HUES64 (cell line): ENCODE measurements at regions not wholly inside any gene's neighbourhood (a gene's known extent, or its start where the extent isn't known, plus 50 kb on each side); places are given as distances from the start of the nearest gene placed in this dataset.
"Not testable (repeated sequence)": the region's sequence is repeated elsewhere in the genome, so short reads cannot be mapped to it uniquely, and the experiment has no call there.

Experiments
- H3K27ac ChIP-seq: 2 replicates; pipeline ENCODE4 v1.7.0; 2013; ENCODE audit warnings: low read depth, low read length, inconsistent platforms
- H3K27me3 ChIP-seq: 2 replicates; pipeline ENCODE4 v1.6.1; 2013; ENCODE audit warnings: mild to moderate bottlenecking, low read length; ENCODE audit not compliant: insufficient read depth
- H3K36me3 ChIP-seq: 2 replicates; pipeline ENCODE4 v1.6.1; 2013; ENCODE audit warnings: mild to moderate bottlenecking, low read length; ENCODE audit not compliant: insufficient read depth
- H3K4me1 ChIP-seq: 2 replicates; pipeline ENCODE4 v1.6.1; 2013; ENCODE audit warnings: mild to moderate bottlenecking, low read length, moderate library complexity; ENCODE audit not compliant: insufficient read depth
- H3K4me3 ChIP-seq: 2 replicates; pipeline ENCODE4 v1.5.1; 2013; ENCODE audit warnings: mild to moderate bottlenecking, low read length, moderate library complexity
- H3K9ac ChIP-seq: 2 replicates; pipeline ENCODE4 v1.6.1; 2013; ENCODE audit warnings: mild to moderate bottlenecking, low read depth, low read length
- H3K9me3 ChIP-seq: 2 replicates; pipeline ENCODE4 v1.6.1; 2013; ENCODE audit warnings: low read depth, low read length; ENCODE audit not compliant: insufficient read depth
- WGBS: fragments of 150-250, 120-280 bp; methylation state at CpG from one replicate; pipeline ENCODE4 v1.1.7; 2013; ENCODE audit warnings: missing lambda C conversion rate; 5-methylcytosine and 5-hydroxymethylcytosine counted together

- Histone ChIP-seq H3K4me3 (no peak overlapping the region), H3K36me3 (no peaks in the 10 kb centered on the region), H3K9ac (no peak overlapping the region), H3K9me3 (no peaks in the 10 kb centered on the region), H3K27me3 (no peaks in the 10 kb centered on the region), H3K27ac (no peak overlapping the region), H3K4me1 (peaks cover 15% of the 10 kb centered on the region)
- WGBS: 95% methylated on average over 6 of the region's 6 CpGs
Observed at GRCh38 chr5:173675287-173675996, 59.0 kb upstream of the BOD1 start.

- H3K4me3 ChIP-seq: no peak overlapping the region
- H3K36me3 ChIP-seq: no peaks in the 10 kb centered on the region
- no peaks in the 10 kb centered on the region for H3K27me3 ChIP-seq
- H3K4me1 ChIP-seq: peaks cover 6% of the 10 kb centered on the region
- H3K27ac ChIP-seq: no peak overlapping the region
- H3K9me3 ChIP-seq: no peaks in the 10 kb centered on the region
- WGBS: 94% methylated on average over 2 of the region's 2 CpGs
- H3K9ac ChIP-seq: no peak overlapping the region
Observed at GRCh38 chr5:173676375-173676774, 59.9 kb upstream of the BOD1 start.

- no peaks in the 10 kb centered on the region for H3K36me3 ChIP-seq
- no peaks in the 10 kb centered on the region for H3K9me3 ChIP-seq
- WGBS: 89% methylated on average over 2 of the region's 2 CpGs
- no peak overlapping the region for H3K9ac ChIP-seq
- no peaks in the 10 kb centered on the region for H3K27me3 ChIP-seq
- no peak overlapping the region for H3K4me3 ChIP-seq
- H3K27ac ChIP-seq: no peak overlapping the region
- H3K4me1 ChIP-seq: 0 out of 2 replicates have a peak, but pooled peaks cover 5% of the 10 kb centered on the region
Observed at GRCh38 chr5:173677125-173677672, 60.7 kb upstream of the BOD1 start.

GRCh38 chr5:173679909-173680630, 63.6 kb upstream of the BOD1 start:
- 96% methylated on average over 6 of the region's 6 CpGs for WGBS
- H3K4me3 ChIP-seq: no peak overlapping the region
- H3K4me1 ChIP-seq: no peaks in the 10 kb centered on the region
- H3K27me3 ChIP-seq: no peaks in the 10 kb centered on the region
- H3K9me3 ChIP-seq: no peaks in the 10 kb centered on the region
- H3K36me3 ChIP-seq: no peaks in the 10 kb centered on the region
- H3K9ac ChIP-seq: no peak overlapping the region
- no peak overlapping the region for H3K27ac ChIP-seq

- no peaks in the 10 kb centered on the region for H3K4me1 ChIP-seq
- H3K36me3 ChIP-seq: no peaks in the 10 kb centered on the region
- no peak overlapping the region for H3K4me3 ChIP-seq
- no peak overlapping the region for H3K27ac ChIP-seq
- no peaks in the 10 kb centered on the region for H3K27me3 ChIP-seq
- no peaks in the 10 kb centered on the region for H3K9me3 ChIP-seq
- 95% methylated on average over 6 of the region's 6 CpGs for WGBS
- H3K9ac ChIP-seq: no peak overlapping the region
Observed at GRCh38 chr5:173680660-173681242, 64.3 kb upstream of the BOD1 start.

- Histone ChIP-seq H3K4me3 (no peak overlapping the region), H3K27ac (no peak overlapping the region), H3K4me1 (no peaks in the 10 kb centered on the region), H3K9me3 (no peaks in the 10 kb centered on the region), H3K36me3 (no peaks in the 10 kb centered on the region), H3K9ac (no peak overlapping the region), H3K27me3 (no peaks in the 10 kb centered on the region)
- 100% methylated on average over 2 of the region's 2 CpGs for WGBS
Observed at GRCh38 chr5:173682313-173682712, 65.9 kb upstream of the BOD1 start.

GRCh38 chr5:173684535-173684934, 68.1 kb upstream of the BOD1 start:
- H3K36me3 ChIP-seq, H3K27me3 ChIP-seq, H3K4me1 ChIP-seq, H3K9ac ChIP-seq, H3K27ac ChIP-seq, H3K9me3 ChIP-seq, H3K4me3 ChIP-seq: not testable (repeated sequence)
- WGBS: 96% methylated on average over 5 of the region's 5 CpGs

GRCh38 chr5:173686950-173687349, 70.5 kb upstream of the BOD1 start:
- H3K27ac ChIP-seq: no peak overlapping the region
- no peak overlapping the region for H3K9ac ChIP-seq
- 92% methylated on average over 3 of the region's 4 CpGs for WGBS
- no peaks in the 10 kb centered on the region for H3K36me3 ChIP-seq
- H3K4me1 ChIP-seq: peaks cover 8% of the 10 kb centered on the region; the same call in 1 of the 2 replicates
- no peaks in the 10 kb centered on the region for H3K9me3 ChIP-seq
- no peak overlapping the region for H3K4me3 ChIP-seq
- no peaks in the 10 kb centered on the region for H3K27me3 ChIP-seq

- Histone ChIP-seq H3K9me3 (no peaks in the 10 kb centered on the region), H3K27ac (no peak overlapping the region), H3K9ac (no peak overlapping the region), H3K36me3 (no peaks in the 10 kb centered on the region), H3K4me3 (no peak overlapping the region), H3K4me1 (peaks cover 8% of the 10 kb centered on the region; the same call in 1 of the 2 replicates), H3K27me3 (no peaks in the 10 kb centered on the region)
- 89% methylated on average over 3 of the region's 3 CpGs for WGBS
Observed at GRCh38 chr5:173688703-173689102, 72.3 kb upstream of the BOD1 start.

GRCh38 chr5:173689171-173689736, 72.8 kb upstream of the BOD1 start:
- 75% methylated on average over 7 of the region's 7 CpGs for WGBS
- H3K9me3 ChIP-seq: no peaks in the 10 kb centered on the region
- H3K27me3 ChIP-seq: no peaks in the 10 kb centered on the region
- no peaks in the 10 kb centered on the region for H3K36me3 ChIP-seq
- H3K27ac ChIP-seq: no peak overlapping the region
- H3K4me1 ChIP-seq: peaks cover 8% of the 10 kb centered on the region; the same call in 1 of the 2 replicates
- H3K9ac ChIP-seq: no peak overlapping the region
- no peak overlapping the region for H3K4me3 ChIP-seq
